NT2/D1 (cell line): ENCODE measurements at regions not wholly inside any gene's neighbourhood (a gene's known extent, or its start where the extent isn't known, plus 50 kb on each side); places are given as distances from the start of the nearest gene placed in this dataset.

Source experiments
- SUZ12 ChIP-seq: IDR thresholded peaks from 2 replicates; pipeline ENCODE4 v1.6.1; 2011; ENCODE audit not compliant: insufficient read length, insufficient read depth; ENCODE audit errors: extremely low read depth
- YY1 ChIP-seq: IDR thresholded peaks from 2 replicates; pipeline ENCODE4 v1.6.1; 2011; ENCODE audit not compliant: insufficient read length, insufficient read depth
- ZNF274 ChIP-seq: IDR thresholded peaks from 2 replicates; pipeline ENCODE4 v1.6.1; 2011; ENCODE audit warnings: mild to moderate bottlenecking, low read depth, low read length

DNA sequence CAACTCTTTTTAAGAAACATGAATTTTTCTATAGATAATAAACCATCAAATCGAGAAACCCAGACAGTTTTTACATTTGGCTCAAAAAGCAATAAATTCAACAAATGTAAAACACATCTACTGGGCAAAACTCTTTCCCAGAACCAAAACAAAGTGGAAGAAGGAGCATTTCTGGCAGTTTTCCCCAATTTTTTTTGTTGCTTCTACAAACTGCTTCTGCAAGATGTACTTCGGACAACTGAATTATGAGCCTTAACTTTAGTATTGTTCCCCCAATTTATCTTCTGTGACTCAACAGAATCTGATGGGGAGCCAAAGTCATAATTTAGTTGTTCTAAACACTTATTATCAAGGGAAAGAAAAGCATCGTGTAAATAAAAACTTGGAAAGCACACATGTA, 1047.2 kb downstream of the CDH11 start:
- TF ChIP-seq YY1 (no peak), ZNF274 (no peak), SUZ12 (no peak)
